A549 (cell line): ENCODE measurements at regions not wholly inside any gene's neighbourhood (a gene's known extent, or its start where the extent isn't known, plus 50 kb on each side); places are given as distances from the start of the nearest gene placed in this dataset.

Source experiments
- ATAC-seq, 2 experiments: fragments of 200-7000 bp in 1 of 2; fragments of >200 bp in 1 of 2; cut with Nextera tagmentation in 1 of 2; cut with Tn5 transposase in 1 of 2; 3 replicates each; pipeline versions ENCODE4 v1.8.0 to v1.9.1; 2018 to 2020; ENCODE audit warnings: mild to moderate bottlenecking in 1 of 2, moderate library complexity in 1 of 2
- CTCF ChIA-PET: fragments of 300-600 bp; sonication (Branson Sonifier 250); formaldehyde crosslinking; extraction: SDS; loops from one replicate; lab custom pipeline; 2021; ENCODE audit warnings: antibody characterized with exemption, inconsistent platforms; lab: Yijun Ruan, JAX
- POLR2A ChIA-PET: fragments of 350-600 bp; formaldehyde crosslinking; extraction: SDS; loops from one replicate; lab custom pipeline; 2021; ENCODE audit warnings: antibody characterized with exemption, inconsistent platforms; lab: Yijun Ruan, JAX
- DNase-seq, 2 experiments: peaks; one replicate each; pipeline versions ENCODE4 v3.0.0 to v3.0.0-alpha.2; 2011 to 2016; ENCODE audit warnings: low read depth in 1 of 2, low spot score in 1 of 2
- FAIRE-seq: peaks from 2 replicates; lab custom pipeline; 2011; peaks lifted over from hg19 to GRCh38; lab: Jason Lieb, UNC
- H3K27ac ChIP-seq, 2 experiments: fragments of >200 bp; sonication (Bioruptor Twin); formaldehyde crosslinking; 3 replicates each; pipeline ENCODE4 v1.5.1; 2016 to 2017
- H3K4me1 ChIP-seq: fragments of >200 bp; sonication (Bioruptor Twin); formaldehyde crosslinking; 3 replicates; pipeline ENCODE4 v1.6.1; 2016
- H3K4me2 ChIP-seq: fragments of >200 bp; sonication (Bioruptor Twin); formaldehyde crosslinking; 3 replicates; pipeline ENCODE4 v1.6.1; 2016
- H3K4me3 ChIP-seq: fragments of >200 bp; sonication (Bioruptor Twin); formaldehyde crosslinking; 3 replicates; pipeline ENCODE4 v1.5.1; 2016
- H3K9me3 ChIP-seq: fragments of >200 bp; sonication (Bioruptor Twin); formaldehyde crosslinking; 3 replicates; pipeline ENCODE4 v1.6.1; 2016
- BHLHE40 ChIP-seq: IDR thresholded peaks from 2 replicates; pipeline ENCODE4 v1.6.1; 2012; ENCODE audit warnings: low read depth, low read length, inconsistent platforms
- CHD2 ChIP-seq: fragments of 150-350 bp; IDR thresholded peaks from 2 replicates; pipeline ENCODE4 v1.6.1; 2014; ENCODE audit warnings: low read length; ENCODE audit not compliant: partially characterized antibody
- FOSL2 ChIP-seq, 2 experiments: fragments of 450-650 bp in 1 of 2; fragments of >200 bp in 1 of 2; sonication (Bioruptor Twin) in 1 of 2; formaldehyde crosslinking; IDR thresholded peaks; 2 replicates each; pipeline versions ENCODE4 v1.5.0 to v1.6.1; 2016 to 2020; ENCODE audit warnings: mild to moderate bottlenecking in 1 of 2, moderate library complexity in 1 of 2
- HDAC2 ChIP-seq: fragments of 200-600 bp; sonication (generic); IDR thresholded peaks from 2 replicates; pipeline ENCODE4 v1.6.1; 2016
- HOXB13 ChIP-seq: fragments of 250-450 bp; sonication (Bioruptor Pico); IDR thresholded peaks from 2 replicates; pipeline ENCODE4 v1.5.0; 2020; ENCODE audit warnings: low read depth, mild to moderate bottlenecking, moderate library complexity
- HOXB5 ChIP-seq: fragments of 250-450 bp; sonication (Bioruptor Pico); IDR thresholded peaks from 2 replicates; pipeline ENCODE4 v1.5.0; 2020; ENCODE audit warnings: mild to moderate bottlenecking, moderate library complexity
- KDM1A ChIP-seq: fragments of 200-600 bp; sonication (generic); IDR thresholded peaks from 2 replicates; pipeline ENCODE4 v1.6.1; 2016; ENCODE audit warnings: low read depth, mild to moderate bottlenecking
- MAFK ChIP-seq: fragments of 450-650 bp; IDR thresholded peaks from 2 replicates; pipeline ENCODE4 v1.6.1; 2014; ENCODE audit not compliant: partially characterized antibody
- MYC ChIP-seq: IDR thresholded peaks from 2 replicates; pipeline ENCODE4 v1.6.1; 2012; ENCODE audit warnings: mild to moderate bottlenecking, inconsistent platforms, low read length, improper control_type of control experiment, borderline replicate concordance
- NPAS2 ChIP-seq: fragments of 250-450 bp; sonication (Bioruptor Pico); IDR thresholded peaks from 2 replicates; pipeline ENCODE4 v1.8.0; 2022; ENCODE audit warnings: mild to moderate bottlenecking, moderate library complexity, borderline replicate concordance
- NR3C1 ChIP-seq: fragments of >200 bp; sonication (Bioruptor Twin); formaldehyde crosslinking; IDR thresholded peaks from 3 replicates; pipeline ENCODE4 v1.6.1; 2017
- POLR2A ChIP-seq: IDR thresholded peaks from 2 replicates; pipeline ENCODE4 v1.6.1; 2012; ENCODE audit warnings: mild to moderate bottlenecking, low read length
- POLR2AphosphoS2 ChIP-seq: conservative IDR thresholded peaks from 2 replicates; pipeline ENCODE4 v1.6.1; 2012; ENCODE audit warnings: low read length, improper control_type of control experiment, inconsistent platforms
- WGBS: methylation state at CpG from one replicate; pipeline ENCODE4 v1.1.6; 2017; ENCODE audit errors: missing lambda C conversion rate; 5-methylcytosine and 5-hydroxymethylcytosine counted together
- TF ChIP-seq, protein P1 (sequence below): fragments of 150-350 bp; IDR thresholded peaks from 2 replicates; pipeline ENCODE4 v1.6.1; 2014; ENCODE audit warnings: low read depth, mild to moderate bottlenecking, low read length
- TF ChIP-seq, protein P2 (sequence below): IDR thresholded peaks from 2 replicates; pipeline ENCODE4 v1.6.1; 2012; ENCODE audit warnings: low read depth, borderline replicate concordance
- TF ChIP-seq, protein P3 (sequence below): fragments of 200-600 bp; sonication (generic); IDR thresholded peaks from 2 replicates; pipeline ENCODE4 v1.6.1; 2016; ENCODE audit warnings: antibody characterized with exemption, mild to moderate bottlenecking, moderate library complexity
- TF ChIP-seq, protein P4 (sequence below): fragments of >200 bp; sonication (Bioruptor Twin); formaldehyde crosslinking; IDR thresholded peaks from 2 replicates; pipeline ENCODE4 v1.6.1; 2016
- TF ChIP-seq, protein P5 (sequence below): fragments of 250-450 bp; sonication (Bioruptor Pico); IDR thresholded peaks from 2 replicates; pipeline ENCODE4 v1.5.0; 2021; ENCODE audit warnings: mild to moderate bottlenecking, moderate library complexity, borderline replicate concordance

DNA sequence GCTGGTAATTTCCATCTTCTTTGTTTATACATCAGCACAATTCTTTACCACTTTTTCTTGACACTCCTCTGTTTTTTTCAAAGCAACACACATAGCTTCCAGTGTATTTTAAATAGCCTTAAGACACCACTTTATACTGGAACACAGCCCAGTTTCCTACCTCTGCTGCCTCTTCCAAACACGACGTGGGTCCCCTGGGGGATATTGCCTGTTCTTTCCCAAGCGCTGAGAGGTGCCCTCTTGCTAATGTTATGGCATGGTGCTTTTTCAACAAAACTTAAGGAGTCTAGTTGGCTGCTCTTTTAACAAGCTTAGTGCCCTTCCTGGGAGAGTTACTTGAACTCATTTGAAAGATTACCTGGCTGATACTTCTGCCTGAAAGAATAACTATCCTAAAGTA lies 112.7 kb downstream of the OLFM4 start:
- no peak overlapping the region for H3K27ac ChIP-seq
- H3K4me3 ChIP-seq, result no peak overlapping the region
- POLR2A ChIA-PET, result no interaction called here
- TF ChIP-seq, protein P1, sequence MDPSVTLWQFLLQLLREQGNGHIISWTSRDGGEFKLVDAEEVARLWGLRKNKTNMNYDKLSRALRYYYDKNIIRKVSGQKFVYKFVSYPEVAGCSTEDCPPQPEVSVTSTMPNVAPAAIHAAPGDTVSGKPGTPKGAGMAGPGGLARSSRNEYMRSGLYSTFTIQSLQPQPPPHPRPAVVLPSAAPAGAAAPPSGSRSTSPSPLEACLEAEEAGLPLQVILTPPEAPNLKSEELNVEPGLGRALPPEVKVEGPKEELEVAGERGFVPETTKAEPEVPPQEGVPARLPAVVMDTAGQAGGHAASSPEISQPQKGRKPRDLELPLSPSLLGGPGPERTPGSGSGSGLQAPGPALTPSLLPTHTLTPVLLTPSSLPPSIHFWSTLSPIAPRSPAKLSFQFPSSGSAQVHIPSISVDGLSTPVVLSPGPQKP, result no peak
- TF ChIP-seq BHLHE40 (no peak), HDAC2 (no peak), HOXB5 (CRISPR knock-in tag) (no peak), NR3C1 (no peak), CHD2 (no peak), POLR2AphosphoS2 (no peak), NPAS2 (CRISPR knock-in tag) (no peak), HOXB13 (CRISPR knock-in tag) (no peak), MYC (no peak)
- TF ChIP-seq, protein P2, sequence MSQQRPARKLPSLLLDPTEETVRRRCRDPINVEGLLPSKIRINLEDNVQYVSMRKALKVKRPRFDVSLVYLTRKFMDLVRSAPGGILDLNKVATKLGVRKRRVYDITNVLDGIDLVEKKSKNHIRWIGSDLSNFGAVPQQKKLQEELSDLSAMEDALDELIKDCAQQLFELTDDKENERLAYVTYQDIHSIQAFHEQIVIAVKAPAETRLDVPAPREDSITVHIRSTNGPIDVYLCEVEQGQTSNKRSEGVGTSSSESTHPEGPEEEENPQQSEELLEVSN, result no peak
- TF ChIP-seq, protein P3, sequence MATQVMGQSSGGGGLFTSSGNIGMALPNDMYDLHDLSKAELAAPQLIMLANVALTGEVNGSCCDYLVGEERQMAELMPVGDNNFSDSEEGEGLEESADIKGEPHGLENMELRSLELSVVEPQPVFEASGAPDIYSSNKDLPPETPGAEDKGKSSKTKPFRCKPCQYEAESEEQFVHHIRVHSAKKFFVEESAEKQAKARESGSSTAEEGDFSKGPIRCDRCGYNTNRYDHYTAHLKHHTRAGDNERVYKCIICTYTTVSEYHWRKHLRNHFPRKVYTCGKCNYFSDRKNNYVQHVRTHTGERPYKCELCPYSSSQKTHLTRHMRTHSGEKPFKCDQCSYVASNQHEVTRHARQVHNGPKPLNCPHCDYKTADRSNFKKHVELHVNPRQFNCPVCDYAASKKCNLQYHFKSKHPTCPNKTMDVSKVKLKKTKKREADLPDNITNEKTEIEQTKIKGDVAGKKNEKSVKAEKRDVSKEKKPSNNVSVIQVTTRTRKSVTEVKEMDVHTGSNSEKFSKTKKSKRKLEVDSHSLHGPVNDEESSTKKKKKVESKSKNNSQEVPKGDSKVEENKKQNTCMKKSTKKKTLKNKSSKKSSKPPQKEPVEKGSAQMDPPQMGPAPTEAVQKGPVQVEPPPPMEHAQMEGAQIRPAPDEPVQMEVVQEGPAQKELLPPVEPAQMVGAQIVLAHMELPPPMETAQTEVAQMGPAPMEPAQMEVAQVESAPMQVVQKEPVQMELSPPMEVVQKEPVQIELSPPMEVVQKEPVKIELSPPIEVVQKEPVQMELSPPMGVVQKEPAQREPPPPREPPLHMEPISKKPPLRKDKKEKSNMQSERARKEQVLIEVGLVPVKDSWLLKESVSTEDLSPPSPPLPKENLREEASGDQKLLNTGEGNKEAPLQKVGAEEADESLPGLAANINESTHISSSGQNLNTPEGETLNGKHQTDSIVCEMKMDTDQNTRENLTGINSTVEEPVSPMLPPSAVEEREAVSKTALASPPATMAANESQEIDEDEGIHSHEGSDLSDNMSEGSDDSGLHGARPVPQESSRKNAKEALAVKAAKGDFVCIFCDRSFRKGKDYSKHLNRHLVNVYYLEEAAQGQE, result no peak
- no peaks in the 10 kb centered on the region for H3K4me1 ChIP-seq
- H3K4me2 ChIP-seq, result no peak overlapping the region
- DNase-seq, result no peak
- ATAC-seq, result no peak
- CTCF ChIA-PET, result no interaction called here
- FAIRE-seq, result no peak
- 4% methylated on average over 3 of the region's 3 CpGs for WGBS
- H3K9me3 ChIP-seq, result no peaks in the 10 kb centered on the region

DNA sequence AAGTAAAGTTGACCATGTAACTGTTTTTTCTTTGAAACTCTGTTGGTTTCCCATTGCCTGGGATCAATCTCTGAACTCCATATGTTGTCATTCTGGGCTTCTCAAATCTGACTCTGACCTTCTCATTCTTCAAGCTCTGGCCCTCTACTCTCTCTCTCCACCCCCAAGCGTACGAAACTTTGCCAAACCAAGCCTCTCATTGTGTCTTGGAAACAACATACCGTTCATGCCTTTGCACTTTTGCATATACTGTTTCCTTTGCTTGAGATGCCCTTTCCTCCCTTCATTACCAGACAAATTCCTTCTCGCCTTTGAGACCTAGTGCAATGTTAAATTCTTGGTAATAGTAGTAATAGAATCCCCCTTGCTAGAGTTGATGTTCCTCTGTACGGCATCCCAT lies 113.7 kb downstream of the OLFM4 start:
- H3K4me2 ChIP-seq, result no peak overlapping the region
- ATAC-seq (no peak), FAIRE-seq (no peak), DNase-seq (no peak)
- H3K4me3 ChIP-seq, result no peak overlapping the region
- H3K9me3 ChIP-seq, result no peaks in the 10 kb centered on the region
- POLR2A ChIA-PET, result no interaction called here
- WGBS, result 9% methylated on average over 5 of the region's 5 CpGs
- H3K27ac ChIP-seq, result no peak overlapping the region
- H3K4me1 ChIP-seq, result no peaks in the 10 kb centered on the region
- CTCF ChIA-PET, result interaction anchor here (0.9 kb wide), 1 partner anchor 10 kb away, joined by 3 read pairs; no protein-coding TSS in a partner anchor
- TF ChIP-seq HOXB13 (CRISPR knock-in tag) (no peak), POLR2A (no peak), NPAS2 (CRISPR knock-in tag) (no peak), MAFK (no peak), FOSL2 (IDR thresholded peaks at IDR 0.05) (no peak), FOSL2 (CRISPR knock-in tag; IDR thresholded peaks at IDR 0.05) (no peak), KDM1A (no peak)
- TF ChIP-seq, protein P3, result no peak
- TF ChIP-seq, protein P2, result no peak
- TF ChIP-seq, protein P4, sequence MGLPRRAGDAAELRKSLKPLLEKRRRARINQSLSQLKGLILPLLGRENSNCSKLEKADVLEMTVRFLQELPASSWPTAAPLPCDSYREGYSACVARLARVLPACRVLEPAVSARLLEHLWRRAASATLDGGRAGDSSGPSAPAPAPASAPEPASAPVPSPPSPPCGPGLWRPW, result no peak
- TF ChIP-seq, protein P5, sequence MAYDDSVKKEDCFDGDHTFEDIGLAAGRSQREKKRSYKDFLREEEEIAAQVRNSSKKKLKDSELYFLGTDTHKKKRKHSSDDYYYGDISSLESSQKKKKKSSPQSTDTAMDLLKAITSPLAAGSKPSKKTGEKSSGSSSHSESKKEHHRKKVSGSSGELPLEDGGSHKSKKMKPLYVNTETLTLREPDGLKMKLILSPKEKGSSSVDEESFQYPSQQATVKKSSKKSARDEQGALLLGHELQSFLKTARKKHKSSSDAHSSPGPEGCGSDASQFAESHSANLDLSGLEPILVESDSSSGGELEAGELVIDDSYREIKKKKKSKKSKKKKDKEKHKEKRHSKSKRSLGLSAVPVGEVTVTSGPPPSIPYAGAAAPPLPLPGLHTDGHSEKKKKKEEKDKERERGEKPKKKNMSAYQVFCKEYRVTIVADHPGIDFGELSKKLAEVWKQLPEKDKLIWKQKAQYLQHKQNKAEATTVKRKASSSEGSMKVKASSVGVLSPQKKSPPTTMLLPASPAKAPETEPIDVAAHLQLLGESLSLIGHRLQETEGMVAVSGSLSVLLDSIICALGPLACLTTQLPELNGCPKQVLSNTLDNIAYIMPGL (CRISPR knock-in tag), result no peak
- TF ChIP-seq, protein P1, result no peak
